Gastroesophageal sphincter (tissue), 4 donors: ENCODE measurements at regions not wholly inside any gene's neighbourhood (a gene's known extent, or its start where the extent isn't known, plus 50 kb on each side); places are given as distances from the start of the nearest gene placed in this dataset.

ENCODE experiments used
- ATAC-seq: fragments of 150-250 bp; one replicate; pipeline ENCODE4 v1.9.1; 2016; ENCODE audit warnings: mild to moderate bottlenecking, moderate library complexity
- H3K27ac ChIP-seq, 4 donors: fragments of 200-600 bp; sonication (generic) in 3 of 4; 1 replicate in 3 of 4; 2 replicates in 1 of 4; pipeline ENCODE4 v1.5.1; 2016 to 2019
- H3K27me3 ChIP-seq: fragments of 200-600 bp; sonication (generic); one replicate; pipeline ENCODE4 v1.5.1; 2019
- H3K36me3 ChIP-seq, 2 donors: fragments of 200-600 bp; sonication (generic); one replicate each; pipeline ENCODE4 v1.5.1; 2019; ENCODE audit warnings: control low read depth in 1 of 2
- H3K4me1 ChIP-seq, 3 donors: fragments of 200-600 bp; sonication (generic); 1 replicate in 2 of 3; 2 replicates in 1 of 3; pipeline ENCODE4 v1.5.1; 2016 to 2019; ENCODE audit warnings: control low read depth in 2 of 3
- H3K4me3 ChIP-seq, 2 donors: fragments of 200-600 bp; sonication (generic); one replicate each; pipeline ENCODE4 v1.5.1; 2019; ENCODE audit warnings: mild to moderate bottlenecking in 1 of 2, moderate library complexity in 1 of 2
- H3K9me3 ChIP-seq, 3 donors: fragments of 200-600 bp; sonication (generic); one replicate each; pipeline ENCODE4 v1.5.1; 2017 to 2019; ENCODE audit warnings: control low read depth in 2 of 3
- CTCF ChIP-seq, 4 experiments: fragments of 200-600 bp in 2 of 4; fragments of 450-650 bp in 2 of 4; sonication (generic) in 1 of 4; IDR thresholded peaks; one replicate each; pipeline ENCODE4 v1.5.1; 2017 to 2019; ENCODE audit warnings: antibody characterized with exemption in 4 of 4, mild to moderate bottlenecking in 2 of 4, moderate library complexity in 2 of 4
- EP300 ChIP-seq: sonication (generic); formaldehyde crosslinking; IDR thresholded peaks from one replicate; pipeline ENCODE4 v1.6.1; 2017; ENCODE audit warnings: antibody characterized with exemption, mild to moderate bottlenecking
- POLR2A ChIP-seq, 2 donors: fragments of 450-650 bp; IDR thresholded peaks; one replicate each; pipeline ENCODE4 v1.6.1; 2017; ENCODE audit warnings: antibody characterized with exemption in 2 of 2, mild to moderate bottlenecking in 2 of 2, moderate library complexity in 1 of 2
- POLR2AphosphoS5 ChIP-seq: sonication (generic); formaldehyde crosslinking; IDR thresholded peaks from one replicate; pipeline ENCODE4 v1.6.1; 2017; ENCODE audit warnings: antibody characterized with exemption
- WGBS, 2 donors: methylation state at CpG; one replicate each; pipeline ENCODE4 v1.1.5; 2018; ENCODE audit warnings: low coverage in 1 of 2; 5-methylcytosine and 5-hydroxymethylcytosine counted together

- ATAC-seq: no peak
- no peaks in the 10 kb centered on the region for H3K36me3 ChIP-seq
- H3K4me1 ChIP-seq: no peaks in the 10 kb centered on the region
- H3K27me3 ChIP-seq: no peaks in the 10 kb centered on the region
- no peaks in the 10 kb centered on the region for H3K9me3 ChIP-seq
- TF ChIP-seq CTCF (IDR thresholded peaks at IDR 0.05) (no peak), POLR2A (IDR thresholded peaks at IDR 0.05) (no peak)
- 30 to 78% methylated on average over 1 to 2 of the region's 2 CpGs for WGBS, 2 donors
- no peak overlapping the region for H3K4me3 ChIP-seq
- H3K27ac ChIP-seq: no peak overlapping the region
These were observed 95.1 kb downstream of the FASLG start for GRCh38 chr1:172753964-172754363.

- H3K36me3 ChIP-seq: no peaks in the 10 kb centered on the region
- TF ChIP-seq POLR2AphosphoS5 (no peak), EP300 (no peak), CTCF (IDR thresholded peaks at IDR 0.05) (no peak), POLR2A (IDR thresholded peaks at IDR 0.05) (no peak)
- no peaks in the 10 kb centered on the region for H3K27me3 ChIP-seq
- H3K9me3 ChIP-seq: no peaks in the 10 kb centered on the region
- H3K4me3 ChIP-seq: no peak overlapping the region
- no peak for ATAC-seq
- 75 to 86% methylated on average over 1 of the region's 1 CpG for WGBS, 2 donors
- H3K4me1 ChIP-seq: no peaks in the 10 kb centered on the region
- H3K27ac ChIP-seq: no peak overlapping the region
These were observed 95.7 kb downstream of the FASLG start for GRCh38 chr1:172754609-172755008.

- no peaks in the 10 kb centered on the region for H3K36me3 ChIP-seq
- H3K27ac ChIP-seq: no peak overlapping the region
- TF ChIP-seq EP300: no peak
- H3K4me1 ChIP-seq: no peaks in the 10 kb centered on the region
- no peak overlapping the region for H3K4me3 ChIP-seq
- no peak for ATAC-seq
- 87 to 93% methylated on average over 7 of the region's 7 CpGs for WGBS, 2 donors
- no peaks in the 10 kb centered on the region for H3K27me3 ChIP-seq
- H3K9me3 ChIP-seq: no peaks in the 10 kb centered on the region
These were observed 96.2 kb downstream of the FASLG start for GRCh38 chr1:172755099-172755498.

- 53 to 84% methylated on average over 3 to 4 of the region's 4 CpGs for WGBS, 2 donors
- H3K27me3 ChIP-seq: no peaks in the 10 kb centered on the region
- H3K9me3 ChIP-seq: no peaks in the 10 kb centered on the region
- no peaks in the 10 kb centered on the region for H3K4me1 ChIP-seq
- TF ChIP-seq EP300 (no peak), CTCF (IDR thresholded peaks at IDR 0.05) (no peak), POLR2AphosphoS5 (no peak), POLR2A (IDR thresholded peaks at IDR 0.05) (no peak)
- no peak for ATAC-seq
- no peaks in the 10 kb centered on the region for H3K36me3 ChIP-seq
- H3K27ac ChIP-seq: no peak overlapping the region
- no peak overlapping the region for H3K4me3 ChIP-seq
These were observed 97.1 kb downstream of the FASLG start for GRCh38 chr1:172756024-172756423.

- TF ChIP-seq POLR2A (IDR thresholded peaks at IDR 0.05) (no peak), CTCF (IDR thresholded peaks at IDR 0.05) (no peak), POLR2AphosphoS5 (no peak), EP300 (no peak)
- 95 to 100% methylated on average over 2 of the region's 2 CpGs for WGBS, 2 donors
- Histone ChIP-seq H3K4me3 (no peak overlapping the region), H3K27ac (no peak overlapping the region), H3K9me3 (no peaks in the 10 kb centered on the region), H3K36me3 (no peaks in the 10 kb centered on the region), H3K27me3 (no peaks in the 10 kb centered on the region), H3K4me1 (no peaks in the 10 kb centered on the region)
- ATAC-seq: no peak
These were observed 99.4 kb downstream of the FASLG start for GRCh38 chr1:172758259-172758658.

GRCh38 chr1:172760121-172760520, 101.2 kb downstream of the FASLG start:
- Histone ChIP-seq H3K36me3 (no peaks in the 10 kb centered on the region), H3K4me3 (no peak overlapping the region), H3K4me1 (no peaks in the 10 kb centered on the region), H3K27ac (no peak overlapping the region), H3K9me3 (no peaks in the 10 kb centered on the region), H3K27me3 (no peaks in the 10 kb centered on the region)
- TF ChIP-seq EP300 (no peak), POLR2AphosphoS5 (no peak), POLR2A (IDR thresholded peaks at IDR 0.05) (no peak), CTCF (IDR thresholded peaks at IDR 0.05) (no peak)
- WGBS, 2 donors: 75 to 83% methylated on average over 3 of the region's 3 CpGs
- no peak for ATAC-seq
